ENCODE measurements at regions not wholly inside any gene's neighbourhood (a gene's known extent, or its start where the extent isn't known, plus 50 kb on each side); places are given as distances from the start of the nearest gene placed in this dataset.
"Not testable (repeated sequence)": the region's sequence is repeated elsewhere in the genome, so short reads cannot be mapped to it uniquely, and the experiment has no call there.

DNA sequence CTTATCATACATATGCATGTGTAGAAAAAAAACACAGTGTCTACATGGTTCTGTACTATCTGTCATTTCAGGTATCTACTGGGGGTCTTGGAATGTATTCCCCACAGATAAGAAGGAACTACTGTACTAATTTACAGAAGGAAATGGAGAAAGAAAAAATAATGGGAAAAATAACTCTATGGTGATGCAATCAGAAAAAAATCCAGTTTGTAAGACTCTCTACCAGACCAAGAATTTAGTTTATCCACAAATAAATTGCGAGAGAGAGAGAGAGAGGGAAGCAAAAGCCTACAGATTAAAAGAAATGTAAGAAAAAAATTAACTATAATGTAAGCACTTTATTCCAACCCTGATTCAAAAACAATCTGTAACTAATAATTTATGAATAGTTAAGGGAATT lies 708.6 kb upstream of the ZNF608 start:
- no peak for DNase-seq
- ATAC-seq = no peak
- no peak overlapping the region for H3K4me3 ChIP-seq
- intact Hi-C loops (cut with DNase I) = no loop called here
- no peaks in the 10 kb centered on the region for H3K27me3 ChIP-seq (ENCODE audit: low read depth)
- TF ChIP-seq, protein P1, sequence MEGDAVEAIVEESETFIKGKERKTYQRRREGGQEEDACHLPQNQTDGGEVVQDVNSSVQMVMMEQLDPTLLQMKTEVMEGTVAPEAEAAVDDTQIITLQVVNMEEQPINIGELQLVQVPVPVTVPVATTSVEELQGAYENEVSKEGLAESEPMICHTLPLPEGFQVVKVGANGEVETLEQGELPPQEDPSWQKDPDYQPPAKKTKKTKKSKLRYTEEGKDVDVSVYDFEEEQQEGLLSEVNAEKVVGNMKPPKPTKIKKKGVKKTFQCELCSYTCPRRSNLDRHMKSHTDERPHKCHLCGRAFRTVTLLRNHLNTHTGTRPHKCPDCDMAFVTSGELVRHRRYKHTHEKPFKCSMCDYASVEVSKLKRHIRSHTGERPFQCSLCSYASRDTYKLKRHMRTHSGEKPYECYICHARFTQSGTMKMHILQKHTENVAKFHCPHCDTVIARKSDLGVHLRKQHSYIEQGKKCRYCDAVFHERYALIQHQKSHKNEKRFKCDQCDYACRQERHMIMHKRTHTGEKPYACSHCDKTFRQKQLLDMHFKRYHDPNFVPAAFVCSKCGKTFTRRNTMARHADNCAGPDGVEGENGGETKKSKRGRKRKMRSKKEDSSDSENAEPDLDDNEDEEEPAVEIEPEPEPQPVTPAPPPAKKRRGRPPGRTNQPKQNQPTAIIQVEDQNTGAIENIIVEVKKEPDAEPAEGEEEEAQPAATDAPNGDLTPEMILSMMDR (IDR thresholded peaks at IDR 0.05) = no peak
- no peaks in the 10 kb centered on the region for H3K36me3 ChIP-seq
- no peak overlapping the region for H3K27ac ChIP-seq
- no peaks in the 10 kb centered on the region for H3K4me1 ChIP-seq
- H3K9me3 ChIP-seq = no peaks in the 10 kb centered on the region

DNA sequence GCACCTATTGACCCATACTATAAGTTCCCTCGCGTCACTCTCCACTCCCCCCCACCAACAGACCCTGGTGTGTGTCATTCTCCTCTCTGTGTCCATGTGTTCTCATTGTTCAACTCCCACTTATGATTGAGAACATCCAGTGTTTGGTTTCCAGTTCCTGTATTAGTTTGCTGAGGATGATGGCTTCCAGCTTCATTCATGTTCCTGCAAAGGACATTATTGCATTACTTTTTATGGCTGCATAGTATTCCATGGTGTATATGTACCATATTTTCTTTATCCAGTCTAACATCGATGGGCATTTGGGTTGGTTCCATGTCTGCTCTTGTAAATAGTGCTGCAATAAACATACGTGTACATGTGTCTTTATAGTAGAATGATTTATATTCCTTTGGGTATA lies 709.6 kb upstream of the ZNF608 start:
- H3K27ac ChIP-seq; H3K4me3 ChIP-seq; H3K4me1 ChIP-seq; intact Hi-C loops (cut with DNase I); H3K27me3 ChIP-seq (ENCODE audit: low read depth); ATAC-seq; H3K9me3 ChIP-seq; H3K36me3 ChIP-seq; DNase-seq: not testable (repeated sequence)

DNA sequence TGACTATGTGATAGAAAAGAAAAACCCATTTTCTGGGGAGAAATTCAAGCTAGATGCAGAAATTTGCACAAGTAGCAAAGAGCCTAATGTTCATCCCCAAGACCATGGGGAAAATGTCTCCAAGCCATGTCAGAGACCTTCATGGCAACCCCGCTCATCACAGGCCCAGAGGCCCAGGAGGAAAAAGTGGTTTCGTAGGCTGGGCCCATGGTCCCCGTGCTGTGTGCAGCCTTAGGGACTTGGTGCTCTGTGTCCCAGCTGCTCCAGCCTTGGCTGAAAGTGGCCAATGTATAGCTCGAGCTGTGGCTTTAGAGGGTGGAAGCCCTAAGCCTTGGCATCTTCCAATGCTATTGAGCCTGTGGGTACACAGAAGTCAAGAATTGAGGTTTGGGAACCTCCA lies 711.2 kb upstream of the ZNF608 start:
- intact Hi-C loops (cut with DNase I) = no loop called here
- Histone ChIP-seq H3K27ac (no peak overlapping the region), H3K36me3 (no peaks in the 10 kb centered on the region), H3K4me1 (no peaks in the 10 kb centered on the region), H3K4me3 (no peak overlapping the region), H3K9me3 (no peaks in the 10 kb centered on the region), H3K27me3 (ENCODE audit: low read depth) (no peaks in the 10 kb centered on the region)
- DNase-seq (no peak), ATAC-seq (no peak)
- TF ChIP-seq, protein P1 (IDR thresholded peaks at IDR 0.05) = no peak

DNA sequence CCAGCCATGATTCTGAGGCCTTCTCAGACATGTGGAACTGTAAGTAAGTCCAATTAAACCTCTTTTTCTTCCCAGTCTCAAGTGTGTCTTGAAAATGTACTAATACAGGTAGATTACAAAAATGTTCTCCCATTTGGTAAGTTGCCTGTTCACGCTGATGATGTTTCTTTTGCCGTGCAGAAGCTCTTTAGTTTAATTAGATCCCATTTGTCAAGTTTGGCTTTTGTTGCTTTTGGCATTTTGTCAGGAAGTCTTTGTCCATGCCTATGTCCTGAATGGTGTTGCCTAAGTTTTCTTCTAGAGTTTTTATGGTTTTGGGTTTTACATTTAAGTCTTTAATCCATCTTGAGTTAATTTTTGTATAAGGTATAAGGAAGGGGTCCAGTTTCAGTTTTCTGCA lies 712.5 kb upstream of the ZNF608 start:
- H3K27me3 ChIP-seq (ENCODE audit: low read depth); H3K36me3 ChIP-seq; ATAC-seq; H3K9me3 ChIP-seq; intact Hi-C loops (cut with DNase I); DNase-seq; H3K27ac ChIP-seq; H3K4me1 ChIP-seq; H3K4me3 ChIP-seq: not testable (repeated sequence)

DNA sequence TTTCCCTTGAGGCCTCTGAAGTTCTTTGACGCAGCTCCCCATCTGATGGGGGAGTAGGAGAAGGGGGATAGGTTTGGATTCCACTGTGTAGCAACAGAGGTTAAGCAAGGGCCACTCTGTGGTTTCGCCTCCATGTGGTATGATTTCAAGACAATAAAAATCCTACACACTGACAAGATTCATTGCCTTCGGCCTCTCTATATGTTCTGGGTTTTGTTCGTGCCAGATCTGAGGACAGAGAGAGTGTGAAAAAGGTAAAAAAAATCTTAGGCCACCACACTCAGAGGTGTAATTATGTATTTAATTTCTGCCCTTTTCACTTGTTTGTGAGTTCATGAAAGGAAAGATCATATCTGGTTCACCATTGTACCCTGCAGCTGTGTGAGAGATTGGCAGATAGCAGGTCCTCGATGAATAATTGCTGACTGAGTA lies 715.2 kb upstream of the ZNF608 start:
- Histone ChIP-seq H3K27ac (no peak overlapping the region), H3K9me3 (no peaks in the 10 kb centered on the region), H3K4me1 (no peaks in the 10 kb centered on the region), H3K36me3 (no peaks in the 10 kb centered on the region), H3K27me3 (ENCODE audit: low read depth) (no peaks in the 10 kb centered on the region), H3K4me3 (no peak overlapping the region)
- no peak for DNase-seq
- intact Hi-C loops (cut with DNase I) = no loop called here
- TF ChIP-seq, protein P1 (IDR thresholded peaks at IDR 0.05) = no peak
- no peak for ATAC-seq

DNA sequence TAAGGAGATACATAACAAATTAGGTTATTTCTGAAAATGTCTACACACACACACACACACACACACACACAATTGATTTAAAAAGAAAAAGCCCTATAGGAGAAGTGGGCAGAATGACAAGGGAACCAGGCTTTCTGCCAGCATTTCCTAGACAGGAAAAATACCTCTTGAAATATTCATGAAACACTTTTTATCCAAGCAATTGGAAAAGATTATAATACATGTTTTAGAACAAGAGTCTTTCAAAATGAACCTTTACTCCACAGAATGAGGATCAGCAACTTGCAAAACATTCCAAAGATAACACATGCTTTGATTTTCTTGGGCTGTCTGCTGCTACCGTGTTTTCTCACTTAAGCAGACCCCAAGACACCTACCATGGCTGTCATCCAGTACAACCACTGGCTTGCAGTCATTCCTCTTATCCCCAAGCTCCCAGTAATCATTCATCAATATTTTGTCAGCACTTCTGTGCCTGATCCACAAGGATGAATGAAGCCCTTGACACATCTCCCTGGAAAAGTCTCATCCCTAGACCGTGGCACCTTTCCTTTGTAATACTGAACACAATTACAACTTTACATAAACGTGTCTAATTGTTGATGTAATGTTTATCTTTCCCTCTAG lies 717.1 kb upstream of the ZNF608 start:
- intact Hi-C loops (cut with DNase I) = no loop called here
- DNase-seq = no peak
- H3K9me3 ChIP-seq = no peaks in the 10 kb centered on the region
- no peaks in the 10 kb centered on the region for H3K27me3 ChIP-seq (ENCODE audit: low read depth)
- no peaks in the 10 kb centered on the region for H3K36me3 ChIP-seq
- TF ChIP-seq, protein P1 (IDR thresholded peaks at IDR 0.05) = no peak
- H3K4me3 ChIP-seq = no peak overlapping the region
- no peak for ATAC-seq
- H3K4me1 ChIP-seq = no peaks in the 10 kb centered on the region
- no peak overlapping the region for H3K27ac ChIP-seq
